ENCODE measurements at regions not wholly inside any gene's neighbourhood (a gene's known extent, or its start where the extent isn't known, plus 50 kb on each side); places are given as distances from the start of the nearest gene placed in this dataset.

DNA sequence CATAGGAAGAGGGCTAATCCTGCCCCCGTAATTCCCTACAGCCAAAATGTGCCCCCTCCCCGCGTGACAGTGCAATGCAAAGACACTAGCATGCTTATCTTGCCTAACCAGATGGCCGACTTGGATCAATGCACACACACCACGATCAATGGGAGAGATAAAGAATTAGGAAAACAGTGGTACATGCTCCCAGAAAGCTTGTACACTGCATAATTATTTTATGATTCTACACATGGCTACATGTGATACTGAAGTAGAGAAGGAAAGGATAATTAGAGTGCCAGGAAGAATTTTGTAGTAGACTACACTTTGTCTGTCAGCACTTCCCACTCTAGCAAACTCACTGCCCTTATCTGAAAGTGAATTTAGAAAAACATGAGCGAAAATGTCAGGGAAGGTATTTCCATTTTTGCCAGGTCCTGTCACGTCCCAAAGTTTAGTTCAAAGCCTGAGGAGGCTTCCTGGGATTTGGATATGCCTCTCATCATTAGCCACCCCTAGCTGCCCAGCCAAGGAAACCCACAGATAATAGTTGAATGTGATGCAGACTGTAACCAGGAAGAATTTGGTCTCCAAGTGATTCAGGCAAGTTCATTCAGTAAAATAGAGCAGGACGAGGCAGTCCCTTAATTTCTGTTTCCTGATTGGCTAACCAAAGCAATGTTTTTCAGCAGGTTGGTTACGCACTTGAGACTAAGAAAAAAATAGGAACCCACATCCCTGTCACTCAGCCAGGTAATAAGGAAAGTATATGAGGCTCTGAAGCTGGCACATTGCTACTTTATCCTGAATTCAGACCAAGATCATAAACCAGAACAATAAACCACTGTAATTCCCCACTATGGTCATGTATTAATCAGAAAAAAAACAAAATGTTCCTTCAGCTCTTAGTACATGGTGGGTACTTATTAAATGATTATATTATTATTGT is 199.6 kb upstream of the OTX2 start:
- no peak overlapping the region for H3K56ac ChIP-seq (ENCODE audit: insufficient read length, low read depth, low read length)
- WGBS (ENCODE audit: extremely low coverage, insufficient read length, low lambda C conversion rate): no CpG with 5 or more reads among the region's 9 CpGs
- H3K79me1 ChIP-seq (ENCODE audit: insufficient read depth, low read depth, low read length, poor library complexity, severe bottlenecking): no peaks in the 10 kb centered on the region
- no peak overlapping the region for H3K27ac ChIP-seq (ENCODE audit: insufficient read length, low read depth, low read length)
- H3K18ac ChIP-seq (ENCODE audit: insufficient read length, low read depth, low read length): no peak overlapping the region
- no peak overlapping the region for H3K27ac Mint-ChIP-seq
- H2BK12ac ChIP-seq (ENCODE audit: insufficient read length, low read depth, low read length): no peak overlapping the region
- H3K4me3 Mint-ChIP-seq: no peak overlapping the region
- H3K9me3 ChIP-seq (ENCODE audit: control insufficient read depth, low read depth, low read length): peaks cover 5% of the 10 kb centered on the region
- H4K20me1 ChIP-seq (ENCODE audit: control insufficient read depth, insufficient read depth, insufficient read length): no peaks in the 10 kb centered on the region
- TF ChIP-seq, protein P1, sequence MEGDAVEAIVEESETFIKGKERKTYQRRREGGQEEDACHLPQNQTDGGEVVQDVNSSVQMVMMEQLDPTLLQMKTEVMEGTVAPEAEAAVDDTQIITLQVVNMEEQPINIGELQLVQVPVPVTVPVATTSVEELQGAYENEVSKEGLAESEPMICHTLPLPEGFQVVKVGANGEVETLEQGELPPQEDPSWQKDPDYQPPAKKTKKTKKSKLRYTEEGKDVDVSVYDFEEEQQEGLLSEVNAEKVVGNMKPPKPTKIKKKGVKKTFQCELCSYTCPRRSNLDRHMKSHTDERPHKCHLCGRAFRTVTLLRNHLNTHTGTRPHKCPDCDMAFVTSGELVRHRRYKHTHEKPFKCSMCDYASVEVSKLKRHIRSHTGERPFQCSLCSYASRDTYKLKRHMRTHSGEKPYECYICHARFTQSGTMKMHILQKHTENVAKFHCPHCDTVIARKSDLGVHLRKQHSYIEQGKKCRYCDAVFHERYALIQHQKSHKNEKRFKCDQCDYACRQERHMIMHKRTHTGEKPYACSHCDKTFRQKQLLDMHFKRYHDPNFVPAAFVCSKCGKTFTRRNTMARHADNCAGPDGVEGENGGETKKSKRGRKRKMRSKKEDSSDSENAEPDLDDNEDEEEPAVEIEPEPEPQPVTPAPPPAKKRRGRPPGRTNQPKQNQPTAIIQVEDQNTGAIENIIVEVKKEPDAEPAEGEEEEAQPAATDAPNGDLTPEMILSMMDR (conservative IDR thresholded peaks at IDR 0.05): no peak
- no peak overlapping the region for H4K8ac ChIP-seq (replicated peaks; ENCODE audit: insufficient read length, low read depth, low read length)
- H4K91ac ChIP-seq (ENCODE audit: insufficient read length, low read depth, low read length): no peak overlapping the region
- no peaks in the 10 kb centered on the region for H3K79me2 ChIP-seq (ENCODE audit: insufficient read depth, low read length)
- H3K27me3 Mint-ChIP-seq (ENCODE audit: low read depth): no peaks in the 10 kb centered on the region
- H2BK20ac ChIP-seq (ENCODE audit: low read depth, low read length, poor library complexity, severe bottlenecking): no peak overlapping the region
- no peak overlapping the region for H3K14ac ChIP-seq (ENCODE audit: insufficient read depth, low read length)
- H3T11ph ChIP-seq (ENCODE audit: low read length): no peak overlapping the region
- H2AFZ ChIP-seq (ENCODE audit: low read length): no peak overlapping the region
- H3K4me1 ChIP-seq (ENCODE audit: insufficient read depth, low read length): no peaks in the 10 kb centered on the region; the same call in 1 of the 2 replicates
- peaks cover 27 to 35% of the 10 kb centered on the region in 2 experiments for H3K4me1 Mint-ChIP-seq
- H3K36me3 Mint-ChIP-seq (ENCODE audit: insufficient read depth in 1 of 3, low read depth in 3 of 3): peaks cover 15 to 40% (median 22%) of the 10 kb centered on the region in 3 experiments
- H2BK15ac ChIP-seq (ENCODE audit: low read depth, low read length): no peak overlapping the region
- H2BK5ac ChIP-seq (ENCODE audit: insufficient read length, low read length): no peak overlapping the region
- no peak overlapping the region for H2AK5ac ChIP-seq (ENCODE audit: insufficient read length, low read length)
- no peaks in the 10 kb centered on the region for H3K23me2 ChIP-seq (ENCODE audit: insufficient read length, low read depth, low read length, poor library complexity, severe bottlenecking)
- no peak for DNase-seq
- H3K4me2 ChIP-seq (ENCODE audit: insufficient read depth, insufficient read length, low read length): no peak overlapping the region
- peaks cover 32 to 36% of the 10 kb centered on the region in 2 experiments for H3K9me3 Mint-ChIP-seq
- H4K5ac ChIP-seq (ENCODE audit: insufficient read length, low read depth, low read length): no peak overlapping the region
- no peak overlapping the region for H3K9ac ChIP-seq (ENCODE audit: extremely low read depth, insufficient read length, low read length)
- no peak overlapping the region for H2BK120ac ChIP-seq (ENCODE audit: low read depth, low read length, poor library complexity, severe bottlenecking)
- no peaks in the 10 kb centered on the region for H3K27me3 ChIP-seq (ENCODE audit: insufficient read depth, low read length)
- H3K23ac ChIP-seq (ENCODE audit: insufficient read length, low read depth, low read length): no peak overlapping the region
- H3K4ac ChIP-seq (ENCODE audit: low read depth, low read length): no peak overlapping the region

Measured in H9 (cell line).